ENCODE measurements at regions not wholly inside any gene's neighbourhood (a gene's known extent, or its start where the extent isn't known, plus 50 kb on each side); places are given as distances from the start of the nearest gene placed in this dataset.

DNA sequence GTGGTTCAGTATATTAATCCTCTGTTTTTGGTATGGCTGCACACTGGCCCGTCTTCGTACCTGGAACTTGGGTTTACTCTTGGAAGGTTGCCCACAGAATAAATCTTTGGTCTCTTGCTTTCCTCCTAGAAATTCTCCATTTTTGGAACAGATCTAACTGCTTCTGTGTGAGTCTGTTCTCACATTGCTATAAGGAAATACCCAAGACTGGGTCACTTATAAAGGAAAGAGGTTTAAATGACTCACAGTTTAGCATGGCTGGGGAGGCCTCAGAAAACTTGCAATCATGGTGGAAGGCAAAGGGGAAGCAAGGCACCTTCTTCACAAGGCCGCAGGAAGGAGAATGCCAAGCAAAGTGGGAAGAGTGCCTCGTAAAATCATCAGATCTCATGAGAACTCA is 407.8 kb upstream of the PDE3A start:
- no peak overlapping the region for H3K27ac Mint-ChIP-seq (ENCODE audit: unreplicated experiment)
- H3K27me3 Mint-ChIP-seq (ENCODE audit: insufficient read depth, unreplicated experiment): peaks cover 2% of the 10 kb centered on the region
- Histone ChIP-seq H3K9me3 (no peaks in the 10 kb centered on the region), H3K4me3 (ENCODE audit: low read depth, low read length) (no peak overlapping the region), H3K36me3 (ENCODE audit: control insufficient read depth, insufficient read depth, low read length) (no peaks in the 10 kb centered on the region), H3K4me1 (no peaks in the 10 kb centered on the region), H3K27me3 (replicated peaks; ENCODE audit: control insufficient read depth, insufficient read depth, low read length) (no peaks in the 10 kb centered on the region)
- H3K4me1 Mint-ChIP-seq (ENCODE audit: low read depth, unreplicated experiment): no peaks in the 10 kb centered on the region
- intact Hi-C loops (cut with micrococcal nuclease; ENCODE audit: unreplicated experiment): no loop called here
- H3K9me3 Mint-ChIP-seq (ENCODE audit: unreplicated experiment): no peaks in the 10 kb centered on the region
- BruUV-seq (replicated peaks): no TSS peak
- POLR2A ChIA-PET: no interaction called here
- no peak overlapping the region for H3K4me3 Mint-ChIP-seq (ENCODE audit: unreplicated experiment)
- H3K36me3 Mint-ChIP-seq (ENCODE audit: insufficient read depth, unreplicated experiment): no peaks in the 10 kb centered on the region
- TF ChIP-seq, protein P1, sequence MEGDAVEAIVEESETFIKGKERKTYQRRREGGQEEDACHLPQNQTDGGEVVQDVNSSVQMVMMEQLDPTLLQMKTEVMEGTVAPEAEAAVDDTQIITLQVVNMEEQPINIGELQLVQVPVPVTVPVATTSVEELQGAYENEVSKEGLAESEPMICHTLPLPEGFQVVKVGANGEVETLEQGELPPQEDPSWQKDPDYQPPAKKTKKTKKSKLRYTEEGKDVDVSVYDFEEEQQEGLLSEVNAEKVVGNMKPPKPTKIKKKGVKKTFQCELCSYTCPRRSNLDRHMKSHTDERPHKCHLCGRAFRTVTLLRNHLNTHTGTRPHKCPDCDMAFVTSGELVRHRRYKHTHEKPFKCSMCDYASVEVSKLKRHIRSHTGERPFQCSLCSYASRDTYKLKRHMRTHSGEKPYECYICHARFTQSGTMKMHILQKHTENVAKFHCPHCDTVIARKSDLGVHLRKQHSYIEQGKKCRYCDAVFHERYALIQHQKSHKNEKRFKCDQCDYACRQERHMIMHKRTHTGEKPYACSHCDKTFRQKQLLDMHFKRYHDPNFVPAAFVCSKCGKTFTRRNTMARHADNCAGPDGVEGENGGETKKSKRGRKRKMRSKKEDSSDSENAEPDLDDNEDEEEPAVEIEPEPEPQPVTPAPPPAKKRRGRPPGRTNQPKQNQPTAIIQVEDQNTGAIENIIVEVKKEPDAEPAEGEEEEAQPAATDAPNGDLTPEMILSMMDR (IDR thresholded peaks at IDR 0.05; ENCODE audit: insufficient read depth in 1 of 2, low read depth in 1 of 2, low read length in 1 of 2, severe bottlenecking in 1 of 2, unreplicated experiment in 1 of 2): no peak
- DNase-seq: no peak
- CTCF ChIA-PET: no interaction called here

DNA sequence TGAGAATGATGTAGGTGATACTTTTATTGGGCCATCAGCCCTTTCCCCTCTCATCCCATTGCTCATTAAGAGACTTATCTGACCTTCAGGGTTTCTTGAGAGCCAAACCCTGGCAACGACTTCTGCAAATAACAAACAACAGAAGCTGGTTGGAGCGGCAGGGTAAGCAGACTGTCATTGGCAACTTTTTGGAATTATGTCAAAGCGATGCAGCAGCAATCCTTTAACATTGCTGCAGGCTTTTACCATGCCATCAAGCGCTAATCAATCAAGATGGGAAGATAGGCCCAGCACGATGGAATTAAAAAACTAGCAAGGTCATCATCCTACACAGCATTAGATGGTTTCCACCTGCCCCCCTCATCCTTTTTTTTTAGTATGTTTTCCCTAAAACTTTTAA is 406.1 kb upstream of the PDE3A start:
- Mint-ChIP-seq H3K9me3 (ENCODE audit: unreplicated experiment) (no peaks in the 10 kb centered on the region), H3K4me1 (ENCODE audit: low read depth, unreplicated experiment) (no peaks in the 10 kb centered on the region), H3K27ac (ENCODE audit: unreplicated experiment) (no peak overlapping the region), H3K4me3 (ENCODE audit: unreplicated experiment) (no peak overlapping the region), H3K27me3 (ENCODE audit: insufficient read depth, unreplicated experiment) (peaks cover 2% of the 10 kb centered on the region), H3K36me3 (ENCODE audit: insufficient read depth, unreplicated experiment) (no peaks in the 10 kb centered on the region)
- H3K36me3 ChIP-seq (ENCODE audit: control insufficient read depth, insufficient read depth, low read length): no peaks in the 10 kb centered on the region
- TF ChIP-seq, protein P1 (IDR thresholded peaks at IDR 0.05; ENCODE audit: insufficient read depth in 1 of 2, low read depth in 1 of 2, low read length in 1 of 2, severe bottlenecking in 1 of 2, unreplicated experiment in 1 of 2): no peak
- no peak overlapping the region for H3K4me3 ChIP-seq (ENCODE audit: low read depth, low read length)
- DNase-seq: no peak
- no peaks in the 10 kb centered on the region for H3K9me3 ChIP-seq
- no peaks in the 10 kb centered on the region for H3K4me1 ChIP-seq
- ChIA-PET POLR2A (no interaction called here), CTCF (no interaction called here)
- no peaks in the 10 kb centered on the region for H3K27me3 ChIP-seq (replicated peaks; ENCODE audit: control insufficient read depth, insufficient read depth, low read length)
- intact Hi-C loops (cut with micrococcal nuclease; ENCODE audit: unreplicated experiment): no loop called here
- no TSS peak for BruUV-seq (replicated peaks)

DNA sequence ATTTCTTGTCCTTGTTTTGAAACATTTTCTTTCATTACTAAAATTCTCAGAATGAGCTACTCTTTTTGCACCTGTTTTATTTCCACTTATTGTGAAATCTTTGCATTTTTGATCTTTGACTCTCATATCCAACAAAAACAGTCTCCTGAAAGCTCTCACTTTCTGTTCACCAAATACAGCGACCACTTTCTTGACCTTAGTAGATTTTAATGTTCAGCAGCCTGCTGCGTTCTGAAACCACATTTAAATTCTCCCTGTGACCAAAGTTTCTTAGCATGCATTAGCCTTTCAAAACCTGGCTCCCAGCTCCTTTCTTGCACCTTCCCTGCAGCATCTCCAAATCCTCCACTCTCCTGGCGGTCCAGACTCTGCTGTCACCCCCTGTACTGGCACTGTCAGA is 404.4 kb upstream of the PDE3A start:
- Mint-ChIP-seq H3K27ac (ENCODE audit: unreplicated experiment) (no peak overlapping the region), H3K27me3 (ENCODE audit: insufficient read depth, unreplicated experiment) (peaks cover 2% of the 10 kb centered on the region), H3K36me3 (ENCODE audit: insufficient read depth, unreplicated experiment) (no peaks in the 10 kb centered on the region), H3K9me3 (ENCODE audit: unreplicated experiment) (no peaks in the 10 kb centered on the region), H3K4me1 (ENCODE audit: low read depth, unreplicated experiment) (no peaks in the 10 kb centered on the region), H3K4me3 (ENCODE audit: unreplicated experiment) (no peak overlapping the region)
- ChIA-PET POLR2A (no interaction called here), CTCF (no interaction called here)
- no peaks in the 10 kb centered on the region for H3K36me3 ChIP-seq (ENCODE audit: control insufficient read depth, insufficient read depth, low read length)
- intact Hi-C loops (cut with micrococcal nuclease; ENCODE audit: unreplicated experiment): no loop called here
- H3K27me3 ChIP-seq (replicated peaks; ENCODE audit: control insufficient read depth, insufficient read depth, low read length): no peaks in the 10 kb centered on the region
- no peaks in the 10 kb centered on the region for H3K4me1 ChIP-seq
- DNase-seq: no peak
- no peak overlapping the region for H3K4me3 ChIP-seq (ENCODE audit: low read depth, low read length)
- H3K9me3 ChIP-seq: no peaks in the 10 kb centered on the region
- BruUV-seq (replicated peaks): no TSS peak
- TF ChIP-seq, protein P1 (IDR thresholded peaks at IDR 0.05; ENCODE audit: insufficient read depth in 1 of 2, low read depth in 1 of 2, low read length in 1 of 2, severe bottlenecking in 1 of 2, unreplicated experiment in 1 of 2): no peak
